Hepatocyte (in vitro differentiated cells): ENCODE measurements at regions not wholly inside any gene's neighbourhood (a gene's known extent, or its start where the extent isn't known, plus 50 kb on each side); places are given as distances from the start of the nearest gene placed in this dataset.

Source experiments
- DNase-seq: peaks from one replicate; pipeline ENCODE4 v3.0.0-alpha.2; 2016; ENCODE audit warnings: low spot score
- H2AFZ ChIP-seq: fragments of 200-600 bp; sonication (generic); 2 replicates; pipeline ENCODE4 v1.6.0; 2016; ENCODE audit warnings: antibody characterized with exemption, mild to moderate bottlenecking
- H3K27ac ChIP-seq: fragments of 200-600 bp; sonication (generic); 2 replicates; pipeline ENCODE4 v1.5.1; 2016; ENCODE audit warnings: mild to moderate bottlenecking
- H3K27me3 ChIP-seq: fragments of 200-600 bp; sonication (generic); 2 replicates; pipeline ENCODE4 v1.6.1; 2016
- H3K36me3 ChIP-seq: fragments of 200-600 bp; sonication (generic); replicated peaks from 2 replicates; pipeline ENCODE4 v1.5.1; 2016; ENCODE audit warnings: low read depth; ENCODE audit not compliant: insufficient read depth
- H3K4me1 ChIP-seq: fragments of 200-600 bp; sonication (generic); 2 replicates; pipeline ENCODE4 v1.5.1; 2016; ENCODE audit warnings: mild to moderate bottlenecking, moderate library complexity; ENCODE audit not compliant: insufficient read depth
- H3K4me2 ChIP-seq: fragments of 200-600 bp; sonication (generic); 2 replicates; pipeline ENCODE4 v1.6.0; 2016
- H3K4me3 ChIP-seq: fragments of 200-600 bp; sonication (generic); 2 replicates; pipeline ENCODE4 v1.5.1; 2016; ENCODE audit warnings: mild to moderate bottlenecking
- H3K79me2 ChIP-seq: fragments of 200-600 bp; sonication (generic); 2 replicates; pipeline ENCODE4 v1.6.0; 2017; ENCODE audit warnings: mild to moderate bottlenecking
- H3K9me2 ChIP-seq: fragments of 200-600 bp; sonication (generic); replicated peaks from 2 replicates; pipeline ENCODE4 v1.6.0; 2017; ENCODE audit warnings: mild to moderate bottlenecking; ENCODE audit not compliant: insufficient read depth
- H3K9me3 ChIP-seq: fragments of 200-600 bp; sonication (generic); 2 replicates; pipeline ENCODE4 v1.5.1; 2016; ENCODE audit warnings: low read depth, mild to moderate bottlenecking
- H4K20me1 ChIP-seq: fragments of 200-600 bp; sonication (generic); 2 replicates; pipeline ENCODE4 v1.6.0; 2016; ENCODE audit warnings: mild to moderate bottlenecking; ENCODE audit not compliant: insufficient read depth, poor library complexity, severe bottlenecking
- EZH2 ChIP-seq: fragments of 200-600 bp; sonication (generic); IDR thresholded peaks from 2 replicates; pipeline ENCODE4 v1.6.1; 2016; ENCODE audit warnings: antibody characterized with exemption, mild to moderate bottlenecking, borderline replicate concordance
- EZH2phosphoT487 ChIP-seq: fragments of 200-600 bp; sonication (generic); IDR thresholded peaks from one replicate; pipeline ENCODE4 v1.6.1; 2018; ENCODE audit warnings: antibody characterized with exemption, mild to moderate bottlenecking, low read depth, moderate library complexity; ENCODE audit not compliant: unreplicated experiment, severe bottlenecking
- WGBS: methylation state at CpG from one replicate; pipeline ENCODE4 v1.1.6; 2016; ENCODE audit warnings: low lambda C conversion rate; ENCODE audit errors: missing lambda C conversion rate; 5-methylcytosine and 5-hydroxymethylcytosine counted together
- TF ChIP-seq, protein P1 (sequence below): fragments of 200-600 bp; sonication (generic); IDR thresholded peaks from 2 replicates; pipeline ENCODE4 v1.5.1; 2016; ENCODE audit warnings: antibody characterized with exemption, mild to moderate bottlenecking; ENCODE audit not compliant: poor library complexity

DNA sequence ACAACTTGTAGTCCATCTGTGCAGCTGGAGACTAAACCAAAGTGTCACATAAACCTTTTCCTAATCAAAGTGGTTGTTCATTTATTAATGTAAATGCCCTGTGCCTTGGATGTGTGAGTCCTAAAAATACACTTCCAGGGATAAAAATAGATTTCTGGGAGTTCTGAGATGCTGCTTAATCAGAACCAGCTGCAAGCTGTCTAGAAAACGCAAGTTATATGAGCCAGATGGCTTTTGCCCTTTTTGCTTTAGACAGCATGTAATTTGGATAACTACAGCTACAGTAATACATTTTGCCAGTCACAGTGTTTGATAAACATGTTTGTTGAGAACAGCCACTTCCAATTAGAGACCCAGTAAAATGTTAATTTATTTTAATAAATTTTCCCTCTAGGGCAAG, 185.1 kb upstream of the PRPS1L1 start:
- H3K9me2 ChIP-seq = no peaks in the 10 kb centered on the region
- peak; percentile 21 for DNase-seq
- H3K27me3 ChIP-seq = no peaks in the 10 kb centered on the region
- H3K4me3 ChIP-seq = no peak overlapping the region
- H4K20me1 ChIP-seq = no peaks in the 10 kb centered on the region
- no peaks in the 10 kb centered on the region for H3K4me1 ChIP-seq
- no peak for TF ChIP-seq EZH2phosphoT487
- TF ChIP-seq, protein P1, sequence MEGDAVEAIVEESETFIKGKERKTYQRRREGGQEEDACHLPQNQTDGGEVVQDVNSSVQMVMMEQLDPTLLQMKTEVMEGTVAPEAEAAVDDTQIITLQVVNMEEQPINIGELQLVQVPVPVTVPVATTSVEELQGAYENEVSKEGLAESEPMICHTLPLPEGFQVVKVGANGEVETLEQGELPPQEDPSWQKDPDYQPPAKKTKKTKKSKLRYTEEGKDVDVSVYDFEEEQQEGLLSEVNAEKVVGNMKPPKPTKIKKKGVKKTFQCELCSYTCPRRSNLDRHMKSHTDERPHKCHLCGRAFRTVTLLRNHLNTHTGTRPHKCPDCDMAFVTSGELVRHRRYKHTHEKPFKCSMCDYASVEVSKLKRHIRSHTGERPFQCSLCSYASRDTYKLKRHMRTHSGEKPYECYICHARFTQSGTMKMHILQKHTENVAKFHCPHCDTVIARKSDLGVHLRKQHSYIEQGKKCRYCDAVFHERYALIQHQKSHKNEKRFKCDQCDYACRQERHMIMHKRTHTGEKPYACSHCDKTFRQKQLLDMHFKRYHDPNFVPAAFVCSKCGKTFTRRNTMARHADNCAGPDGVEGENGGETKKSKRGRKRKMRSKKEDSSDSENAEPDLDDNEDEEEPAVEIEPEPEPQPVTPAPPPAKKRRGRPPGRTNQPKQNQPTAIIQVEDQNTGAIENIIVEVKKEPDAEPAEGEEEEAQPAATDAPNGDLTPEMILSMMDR = no peak
- TF ChIP-seq EZH2 = no peak
- H3K27ac ChIP-seq = peak overlapping the region; percentile 47
- H3K4me2 ChIP-seq = no peak overlapping the region
- WGBS = 58% methylated on average over 1 of the region's 1 CpG
- no peaks in the 10 kb centered on the region for H3K79me2 ChIP-seq
- no peaks in the 10 kb centered on the region for H3K9me3 ChIP-seq
- no peaks in the 10 kb centered on the region for H3K36me3 ChIP-seq
- no peak overlapping the region for H2AFZ ChIP-seq

DNA sequence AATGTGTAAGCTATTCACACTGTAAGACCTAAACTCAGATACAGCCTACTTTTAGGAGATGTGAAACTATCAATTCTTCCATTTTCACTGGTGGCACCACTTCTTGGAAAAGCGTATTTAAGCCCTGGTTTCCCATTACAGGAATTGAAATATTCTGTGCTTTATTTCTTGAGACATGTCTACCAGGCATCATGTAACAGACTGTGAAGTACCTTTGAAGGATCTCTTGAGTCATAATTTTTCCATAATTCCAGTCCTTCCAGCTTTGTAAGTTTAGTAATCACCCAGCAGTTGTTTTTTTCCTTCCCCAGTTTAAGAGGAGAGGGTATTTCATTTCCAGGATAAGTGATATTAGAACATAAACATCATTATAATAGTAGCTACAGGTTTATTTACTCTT, 186.0 kb upstream of the PRPS1L1 start:
- Histone ChIP-seq H3K9me2 (no peaks in the 10 kb centered on the region), H4K20me1 (no peaks in the 10 kb centered on the region), H2AFZ (no peak overlapping the region), H3K36me3 (no peaks in the 10 kb centered on the region), H3K9me3 (no peaks in the 10 kb centered on the region), H3K27me3 (no peaks in the 10 kb centered on the region), H3K79me2 (no peaks in the 10 kb centered on the region), H3K4me1 (no peaks in the 10 kb centered on the region), H3K4me2 (no peak overlapping the region), H3K27ac (peak overlapping the region; percentile 1), H3K4me3 (no peak overlapping the region)
- no peak for TF ChIP-seq EZH2
- TF ChIP-seq, protein P1 = no peak
- TF ChIP-seq EZH2phosphoT487 = no peak
- no peak for DNase-seq
- 75% methylated on average over 1 of the region's 1 CpG for WGBS

DNA sequence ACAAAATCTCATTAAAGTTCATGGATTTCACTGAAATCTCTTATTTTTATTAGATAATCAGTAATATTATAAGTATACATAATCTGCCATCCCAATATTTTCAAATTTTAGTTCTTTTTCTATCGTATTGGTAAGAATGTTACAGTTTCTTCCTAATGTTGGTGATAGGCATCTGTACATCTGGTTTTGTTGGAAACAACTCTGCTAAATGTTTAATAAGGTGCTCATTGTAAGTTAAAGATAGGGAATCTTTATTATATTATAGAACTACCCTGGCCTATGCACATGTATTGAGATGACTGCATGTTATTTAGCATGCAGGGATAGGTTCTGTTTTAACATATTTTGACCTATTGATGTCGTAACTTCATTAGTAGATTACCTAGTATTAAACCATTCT, 188.6 kb upstream of the PRPS1L1 start:
- Histone ChIP-seq H4K20me1 (no peaks in the 10 kb centered on the region), H3K4me3 (no peak overlapping the region), H3K27ac (no peak overlapping the region), H3K36me3 (no peaks in the 10 kb centered on the region), H3K79me2 (no peaks in the 10 kb centered on the region), H2AFZ (no peak overlapping the region), H3K9me3 (no peaks in the 10 kb centered on the region), H3K4me2 (no peak overlapping the region), H3K27me3 (no peaks in the 10 kb centered on the region), H3K9me2 (no peaks in the 10 kb centered on the region), H3K4me1 (no peaks in the 10 kb centered on the region)
- 98% methylated on average over 2 of the region's 2 CpGs for WGBS
- TF ChIP-seq EZH2phosphoT487 (no peak), EZH2 (no peak)
- TF ChIP-seq, protein P1 = no peak
- DNase-seq = no peak
